HL-60/S4 treated with retinoic acid at 250 ng/mL for 4 days and 3 days (cell line): ENCODE measurements at regions not wholly inside any gene's neighbourhood (a gene's known extent, or its start where the extent isn't known, plus 50 kb on each side); places are given as distances from the start of the nearest gene placed in this dataset.

Source experiments
- in situ Hi-C: fragments of 300-500 bp; cut with MboI; formaldehyde crosslinking; loops from 2 replicates; pipeline ENCODE4 v1.7.0; 2022; ENCODE audit warnings: low sequenced_read_pairs

DNA sequence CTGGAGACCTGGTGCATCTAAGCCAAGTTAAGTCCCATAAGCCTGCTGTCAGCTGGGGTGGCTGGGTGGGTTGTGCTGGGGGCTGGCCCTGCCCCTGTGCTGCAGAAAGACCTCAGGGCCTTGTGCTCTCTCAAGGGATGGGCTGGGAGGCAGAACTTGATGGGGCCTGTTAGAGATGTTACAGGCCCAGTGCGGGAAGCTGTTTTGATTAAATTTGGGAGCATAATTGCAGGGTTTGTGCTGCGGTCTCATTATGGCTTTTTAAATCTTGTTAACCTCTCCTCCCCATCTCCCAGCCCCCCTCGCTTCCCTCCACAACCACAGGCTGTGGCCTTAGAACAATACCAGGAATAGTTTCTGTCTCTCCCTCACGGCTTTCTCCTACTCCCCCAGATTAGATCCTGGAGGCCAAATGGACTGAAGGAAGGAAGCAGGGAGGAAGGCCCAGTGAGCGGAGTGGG is 87.6 kb upstream of the TLE3 start:
- in situ Hi-C loops = no loop called here

DNA sequence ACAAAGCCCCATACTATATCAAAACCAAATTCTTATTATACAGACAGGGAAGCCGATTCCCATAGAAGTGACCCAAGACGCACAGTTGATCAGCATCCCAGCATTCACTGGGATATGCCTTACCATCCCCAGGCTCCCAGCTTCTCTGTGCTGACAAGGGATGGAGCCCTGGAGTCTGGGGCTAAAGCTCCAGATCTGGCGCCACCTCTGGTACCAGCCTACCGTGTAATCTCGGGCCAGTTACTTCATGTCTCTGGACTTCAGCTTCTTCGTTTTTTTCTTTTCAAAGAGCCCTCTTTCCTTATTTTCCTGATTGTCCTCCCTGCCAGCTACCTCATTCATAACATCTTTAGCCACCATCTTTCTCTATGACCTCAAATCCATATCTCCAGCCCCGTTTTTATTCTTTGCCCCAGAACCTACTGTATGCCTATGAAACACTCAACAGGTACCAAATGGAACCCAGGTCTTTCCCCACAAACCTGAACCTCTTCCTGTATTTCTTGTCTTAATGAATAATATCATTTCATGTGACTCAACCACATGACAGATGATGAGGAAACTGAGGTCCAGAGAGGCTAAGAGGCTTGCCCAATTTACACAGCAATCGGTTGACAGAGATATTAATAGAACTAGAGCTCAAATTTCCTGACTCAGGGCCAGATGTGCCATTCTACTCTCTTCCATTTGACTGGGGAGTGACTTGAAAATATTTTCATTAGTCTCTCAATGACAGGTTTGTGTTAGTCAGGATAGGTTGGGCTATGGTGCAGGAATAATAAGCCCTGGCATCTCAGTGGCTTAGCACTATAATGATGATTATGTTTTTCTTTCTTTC is 85.4 kb upstream of the TLE3 start:
- in situ Hi-C loops = no loop called here

DNA sequence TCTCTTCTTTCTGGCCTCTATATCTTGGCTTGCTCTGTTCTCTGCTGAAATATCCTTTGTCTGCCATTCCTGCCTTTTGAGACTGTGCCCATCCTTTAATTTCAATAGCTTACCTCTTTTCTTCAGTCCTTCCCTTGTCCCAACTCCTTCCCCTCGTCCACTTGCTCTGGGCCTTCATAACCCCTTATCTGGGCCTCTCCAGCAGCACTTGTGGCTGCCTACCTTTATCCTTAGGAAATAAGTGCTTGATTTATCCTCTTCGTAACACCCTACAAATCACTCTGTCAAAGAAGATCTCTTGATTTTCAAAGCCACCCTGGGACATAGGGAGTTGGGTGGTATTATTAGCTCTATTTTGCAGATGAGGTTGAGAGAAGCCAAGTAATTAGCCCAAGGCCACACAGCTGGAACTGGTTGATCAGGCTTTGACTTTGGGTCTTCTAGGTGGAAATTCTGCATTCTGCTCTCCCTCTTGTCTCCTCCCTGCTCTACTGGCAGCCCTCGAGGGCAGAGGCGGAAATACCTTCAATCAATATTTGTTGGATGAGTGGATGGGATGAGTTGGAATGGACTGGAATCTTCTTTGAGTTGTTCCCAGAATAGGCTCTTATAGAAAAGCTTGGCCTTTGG is 84.0 kb upstream of the TLE3 start:
- in situ Hi-C loops = no loop called here

DNA sequence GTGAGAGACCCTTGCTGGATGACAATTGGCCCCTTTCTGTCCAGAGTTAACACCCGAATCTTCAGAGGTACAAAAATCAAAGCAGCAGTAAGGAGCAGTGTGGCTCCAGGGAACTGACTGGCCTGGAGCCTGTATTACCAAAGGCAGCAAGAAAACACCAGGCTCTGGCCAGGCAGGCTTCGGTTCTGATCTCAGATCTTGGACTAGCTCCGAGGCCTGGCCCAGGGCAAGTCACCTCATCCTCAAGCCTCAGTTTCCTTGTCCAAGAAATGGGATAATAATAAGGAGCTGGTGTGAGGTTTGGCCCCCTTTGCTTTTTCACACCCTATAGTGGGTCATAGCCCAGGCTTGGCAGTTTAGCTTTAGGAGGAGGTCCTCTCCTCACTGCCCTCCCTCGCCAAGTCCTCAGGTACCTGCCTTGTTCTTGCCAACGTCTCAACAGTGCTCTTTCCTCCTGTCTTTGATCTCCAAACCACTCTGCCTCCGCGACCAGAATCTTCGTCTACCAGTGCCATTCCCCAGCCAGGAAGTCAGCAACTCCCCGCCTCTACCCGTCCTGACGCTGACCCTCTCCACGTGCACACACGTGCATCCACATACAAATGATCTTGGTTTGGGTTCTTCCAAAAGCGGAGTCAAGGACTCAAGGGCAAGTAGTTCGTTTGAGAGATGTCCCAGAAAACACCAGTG is 82.6 kb upstream of the TLE3 start:
- in situ Hi-C loops = no loop called here

DNA sequence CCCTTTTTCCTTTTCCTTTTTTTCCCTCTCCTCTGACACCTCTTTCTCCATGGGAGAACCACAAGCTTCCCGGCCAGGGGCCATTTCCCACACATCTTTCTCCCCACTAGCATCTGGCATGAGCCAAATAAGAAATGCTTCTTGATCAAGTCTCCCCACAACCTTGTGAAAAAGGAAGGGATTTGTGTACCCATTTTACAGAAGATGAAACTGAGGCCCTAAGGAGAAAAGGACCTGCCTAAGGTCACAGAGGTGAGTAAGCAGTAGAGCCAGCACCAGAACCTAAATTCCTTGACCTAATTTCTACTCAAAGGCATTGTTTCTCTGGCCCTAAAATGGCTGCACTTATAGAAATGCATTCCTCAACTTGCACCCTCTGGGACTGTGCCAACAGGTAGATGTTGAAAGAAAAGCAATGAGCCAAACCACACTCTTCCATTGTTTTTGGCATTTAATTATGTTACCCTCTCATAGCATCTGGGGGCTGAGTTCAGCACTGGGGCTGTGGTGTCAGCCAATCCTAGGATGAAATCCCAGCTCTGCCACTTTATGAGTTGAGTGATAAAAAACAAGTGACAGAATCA is 81.7 kb upstream of the TLE3 start:
- in situ Hi-C loops = no loop called here

DNA sequence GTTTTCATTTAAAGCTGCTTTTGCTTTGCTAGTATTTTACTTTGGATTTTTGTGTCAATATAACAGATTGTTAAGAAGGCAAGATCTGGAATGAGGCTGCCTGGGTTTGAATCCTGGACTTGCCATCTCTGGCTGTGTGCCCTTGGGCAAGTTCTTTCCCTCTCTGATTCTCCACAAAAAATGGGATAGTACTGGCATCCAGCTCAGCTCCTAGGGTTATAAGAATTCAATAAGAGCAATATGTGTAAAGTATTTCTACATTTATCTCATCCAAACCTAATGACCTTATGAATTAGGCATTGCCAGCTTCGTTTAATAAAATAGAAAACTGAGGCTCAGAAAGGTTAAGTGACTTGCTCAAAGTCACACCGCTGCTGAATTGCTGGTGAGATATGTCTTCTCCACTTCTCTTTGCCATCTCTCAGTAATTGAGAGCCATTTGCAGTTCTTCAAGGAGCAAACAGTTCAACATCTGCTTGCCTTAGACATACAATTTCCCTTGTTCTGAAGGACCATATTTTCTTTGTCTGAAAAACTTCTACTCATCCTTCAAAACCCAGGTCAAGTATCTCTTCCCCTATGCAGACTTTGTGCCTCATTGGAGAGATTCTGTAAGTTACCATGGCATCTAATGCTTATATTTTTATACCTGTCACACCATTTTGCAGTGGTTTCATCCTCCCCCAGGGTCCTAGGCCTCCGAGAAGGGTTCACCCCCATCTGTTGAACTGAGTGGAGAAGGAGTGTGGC is 80.8 kb upstream of the TLE3 start:
- in situ Hi-C loops = no loop called here

DNA sequence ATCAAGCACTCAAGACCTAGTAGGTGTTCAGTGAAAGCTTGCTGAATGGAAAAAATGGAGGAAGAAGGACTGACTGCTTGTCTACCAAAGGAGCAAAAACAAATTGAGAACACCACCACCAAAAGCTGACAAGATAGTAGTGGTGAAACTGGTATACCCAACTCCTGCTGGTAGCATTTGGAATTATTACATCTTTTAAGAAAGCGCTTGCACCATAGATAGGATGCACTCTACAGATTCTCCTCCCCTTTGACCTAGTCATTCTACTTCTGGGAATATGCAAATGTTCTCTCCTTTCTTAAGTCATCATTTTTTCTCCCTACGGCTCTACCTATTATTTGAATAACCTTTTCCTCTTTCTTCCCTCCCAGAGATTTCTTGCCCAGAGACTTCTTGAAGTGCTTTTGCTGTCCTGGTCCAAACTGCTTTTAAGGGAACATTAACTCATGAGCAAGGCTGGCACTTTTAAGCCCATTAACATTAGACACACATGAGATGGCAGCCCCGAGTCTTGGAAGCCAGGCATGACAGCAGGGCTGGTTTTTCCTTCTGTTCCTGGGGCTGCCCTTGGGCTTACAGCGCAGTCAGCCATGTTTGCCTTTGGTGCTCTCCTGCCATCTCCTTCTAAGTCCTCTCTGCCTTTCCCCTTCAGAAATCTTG is 75.0 kb upstream of the TLE3 start:
- in situ Hi-C loops = no loop called here

DNA sequence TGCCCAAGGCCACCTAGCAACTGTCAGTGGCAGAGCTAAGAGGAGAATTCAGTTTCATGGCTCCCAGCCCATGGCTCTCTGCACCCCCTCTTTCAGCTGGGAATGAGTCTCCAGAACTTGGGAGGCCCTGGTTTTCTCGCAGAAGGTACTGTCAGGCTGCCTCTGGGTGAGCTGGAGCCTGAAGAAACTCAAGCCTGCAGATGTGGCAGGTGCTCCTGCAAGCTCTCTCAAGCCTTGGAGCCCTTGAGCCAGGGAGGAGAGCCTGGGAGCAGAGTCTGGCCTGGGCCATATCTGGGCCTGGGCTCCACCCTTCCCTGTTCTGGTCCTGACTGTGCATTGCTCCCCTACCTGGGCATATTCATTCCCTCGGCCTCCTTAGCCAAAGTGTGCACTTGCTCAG is 74.4 kb upstream of the TLE3 start:
- in situ Hi-C loops = no loop called here

DNA sequence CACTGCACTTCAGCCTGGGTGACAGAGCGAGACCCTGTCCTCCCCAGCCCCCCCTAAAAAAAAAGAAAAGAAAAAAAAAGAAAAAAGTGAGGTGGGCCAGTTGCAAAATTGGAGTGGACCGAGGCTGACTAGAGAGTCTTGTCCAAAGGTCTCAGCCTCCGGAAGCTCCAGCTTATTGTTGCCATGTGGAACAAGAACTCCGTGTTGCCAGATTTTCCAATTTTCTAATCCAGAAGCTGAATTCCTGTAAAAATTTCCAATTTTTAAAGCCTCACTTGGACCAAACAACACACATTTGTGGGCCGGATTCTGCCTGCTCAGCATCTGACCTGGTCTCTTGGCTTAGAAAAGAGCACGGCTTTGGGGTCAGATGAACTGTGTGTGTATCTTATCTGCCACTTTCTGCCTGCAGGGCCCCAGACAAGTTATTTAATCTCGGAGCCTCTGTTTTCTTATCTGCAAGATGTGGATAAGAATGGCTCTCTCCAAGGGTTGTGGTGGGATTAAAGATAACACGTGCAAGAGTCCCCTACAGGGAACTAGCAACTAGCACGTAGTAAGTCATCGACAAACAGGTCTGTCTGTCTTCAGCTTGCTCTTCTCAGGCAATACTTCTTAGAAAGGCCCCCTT is 73.7 kb upstream of the TLE3 start:
- in situ Hi-C loops = no loop called here

DNA sequence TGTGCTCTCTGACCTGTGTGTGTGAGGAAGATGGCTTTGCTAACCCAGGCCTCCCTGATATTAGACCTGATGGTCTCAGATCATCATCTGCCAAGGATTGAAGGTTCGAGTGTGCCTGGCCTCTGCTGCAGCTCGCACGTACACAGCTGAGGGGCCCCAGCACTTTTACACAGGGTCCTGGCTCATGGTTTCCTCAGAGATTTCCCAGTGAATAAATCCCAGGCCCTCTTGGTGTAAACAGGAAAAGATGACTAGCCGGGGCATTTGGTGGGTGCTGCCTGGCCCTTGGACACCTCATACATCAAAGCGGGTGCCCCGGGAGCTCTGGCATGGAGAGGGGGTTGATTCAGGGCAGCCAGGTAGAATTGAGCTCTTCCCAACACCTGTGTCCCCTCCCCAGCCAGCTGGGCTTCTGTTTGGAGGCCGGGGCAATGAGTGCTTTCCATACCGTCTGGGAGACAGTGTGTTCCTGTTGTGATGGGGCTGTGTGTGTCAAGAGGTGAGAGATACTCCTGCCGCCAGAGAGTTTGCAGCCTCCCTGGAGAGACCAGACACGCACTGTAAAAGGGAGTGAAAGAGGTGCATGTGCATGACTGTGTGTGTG is 72.5 kb upstream of the TLE3 start:
- in situ Hi-C loops = no loop called here

DNA sequence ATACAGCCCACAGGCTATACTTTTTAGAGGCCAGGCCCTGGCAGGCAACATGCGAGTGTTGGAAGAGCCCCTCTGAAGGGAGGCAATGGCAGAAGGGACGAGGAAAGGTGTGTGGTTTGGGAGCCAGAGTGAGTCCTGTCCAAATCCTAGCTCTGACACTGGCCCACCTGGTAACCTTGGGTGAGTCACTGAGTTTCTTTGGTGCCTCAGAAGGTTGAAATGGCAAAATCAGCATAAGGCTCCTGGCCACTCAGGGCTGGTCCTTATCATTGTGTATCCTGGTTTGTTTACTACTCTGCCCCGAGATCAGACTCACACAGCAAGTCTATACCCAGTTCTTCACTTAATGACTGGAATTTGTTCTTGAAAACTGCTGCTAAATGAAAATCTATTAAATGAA is 71.4 kb upstream of the TLE3 start:
- in situ Hi-C loops = no loop called here

DNA sequence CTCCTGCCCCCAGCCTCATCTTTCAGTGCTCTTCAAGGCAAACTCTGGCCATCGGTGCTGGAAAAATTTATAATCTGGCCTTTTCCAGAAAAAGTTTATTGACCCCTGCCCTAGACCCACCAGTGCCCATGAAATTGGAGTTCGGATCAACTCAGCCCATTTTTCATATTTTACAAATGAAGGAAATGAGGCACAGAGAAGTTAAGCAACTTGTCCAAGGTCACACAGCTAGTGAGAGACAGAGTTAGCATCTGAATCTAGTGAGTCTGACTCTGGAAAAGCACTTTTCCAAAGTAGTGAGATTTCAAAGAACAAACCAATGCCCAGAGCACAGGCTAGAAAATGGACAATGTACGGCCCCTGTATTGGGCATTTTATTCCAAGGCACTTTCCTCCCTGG is 69.4 kb upstream of the TLE3 start:
- in situ Hi-C loops = no loop called here

DNA sequence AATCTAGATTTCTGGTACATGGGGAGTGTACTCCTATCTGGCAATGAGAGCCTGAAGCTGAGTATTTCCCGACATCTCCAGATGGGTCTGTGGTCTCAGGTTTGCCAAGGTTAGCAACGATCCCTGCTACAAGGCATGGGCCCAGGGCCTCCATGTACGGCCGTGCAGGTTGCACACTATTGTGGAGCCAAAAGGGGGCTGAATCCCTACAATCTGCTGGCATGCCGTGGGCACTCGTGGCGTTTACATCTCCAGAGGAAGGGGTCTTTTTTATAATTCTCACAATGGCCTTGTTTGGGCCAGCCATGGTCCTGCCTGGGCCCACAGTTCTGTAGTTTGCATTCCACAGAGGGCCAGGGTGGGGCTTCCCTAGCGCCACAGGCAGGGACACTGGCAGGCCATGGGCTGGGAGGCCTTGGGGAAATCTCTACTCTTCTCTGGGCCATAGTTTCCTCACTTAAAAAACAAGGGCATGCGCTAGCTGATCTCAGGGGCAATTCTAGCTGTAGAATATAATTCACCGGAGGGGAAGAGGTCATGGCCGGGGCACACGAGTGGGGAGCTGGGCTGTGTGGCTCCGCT is 68.9 kb upstream of the TLE3 start:
- in situ Hi-C loops = no loop called here

DNA sequence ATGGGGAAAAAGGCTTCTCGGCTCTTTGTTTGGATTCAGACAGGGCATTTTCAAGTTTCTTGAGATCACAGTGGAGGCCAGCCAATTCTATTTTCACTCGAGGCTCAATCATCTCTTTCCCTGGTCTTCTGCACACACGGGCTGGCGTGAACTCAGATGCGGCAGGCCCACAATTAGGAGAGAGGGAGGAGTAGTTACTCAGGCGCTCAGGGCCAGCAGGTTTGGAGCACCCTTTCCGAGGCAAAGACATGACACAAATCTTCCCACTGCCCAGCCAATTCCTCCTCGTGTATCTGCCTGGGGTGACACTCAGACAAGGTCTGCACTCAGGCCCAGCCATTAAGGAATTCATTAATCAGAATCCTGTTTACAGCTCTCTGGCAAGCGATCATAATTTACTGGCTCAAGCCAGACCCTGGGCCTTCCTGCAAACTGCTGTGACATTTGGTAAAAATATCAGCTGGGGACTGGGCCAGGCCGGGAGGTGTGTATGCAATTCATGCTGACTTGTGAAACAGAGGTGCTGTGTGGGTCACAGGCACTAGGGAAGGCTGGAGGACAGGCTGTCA is 68.1 kb upstream of the TLE3 start:
- in situ Hi-C loops = no loop called here

DNA sequence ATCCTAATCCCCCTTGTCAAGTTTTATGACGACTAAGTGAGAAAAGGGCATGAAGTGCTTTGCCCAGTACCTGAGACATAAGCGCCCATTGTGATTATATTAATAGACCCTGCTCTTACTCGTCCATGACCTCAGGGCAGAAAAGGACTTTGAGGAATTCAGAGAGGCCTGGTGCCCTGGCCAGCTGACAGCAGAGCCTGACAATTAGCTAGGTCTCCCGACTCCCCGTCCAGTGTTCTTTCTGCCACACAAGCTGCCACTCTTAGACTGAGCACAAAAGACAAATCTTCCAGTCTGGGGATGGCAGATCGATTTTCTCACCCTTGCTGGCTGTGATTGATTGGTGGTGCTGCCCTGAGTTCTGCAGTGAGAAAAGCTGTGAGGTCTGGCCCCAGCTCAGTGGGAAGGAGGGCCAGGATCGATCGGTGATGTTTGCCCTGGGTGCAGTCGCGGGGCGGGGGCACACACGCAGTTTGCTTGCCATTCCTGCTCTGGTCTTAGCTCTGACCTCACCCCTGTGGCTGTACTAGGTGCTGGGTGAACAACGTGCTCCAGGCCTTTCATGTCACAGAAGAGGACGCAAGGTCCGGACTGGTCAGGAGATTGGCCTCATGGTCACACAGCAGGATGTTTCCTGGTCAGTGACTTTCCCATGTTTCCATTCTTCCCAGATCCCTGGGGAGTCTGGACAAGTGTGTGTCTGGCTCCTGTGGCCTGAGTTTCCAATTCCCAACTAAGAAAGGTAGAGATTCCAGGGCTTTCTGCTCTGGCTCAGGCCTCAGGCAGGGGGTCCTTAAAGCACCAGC is 67.4 kb upstream of the TLE3 start:
- in situ Hi-C loops = no loop called here

DNA sequence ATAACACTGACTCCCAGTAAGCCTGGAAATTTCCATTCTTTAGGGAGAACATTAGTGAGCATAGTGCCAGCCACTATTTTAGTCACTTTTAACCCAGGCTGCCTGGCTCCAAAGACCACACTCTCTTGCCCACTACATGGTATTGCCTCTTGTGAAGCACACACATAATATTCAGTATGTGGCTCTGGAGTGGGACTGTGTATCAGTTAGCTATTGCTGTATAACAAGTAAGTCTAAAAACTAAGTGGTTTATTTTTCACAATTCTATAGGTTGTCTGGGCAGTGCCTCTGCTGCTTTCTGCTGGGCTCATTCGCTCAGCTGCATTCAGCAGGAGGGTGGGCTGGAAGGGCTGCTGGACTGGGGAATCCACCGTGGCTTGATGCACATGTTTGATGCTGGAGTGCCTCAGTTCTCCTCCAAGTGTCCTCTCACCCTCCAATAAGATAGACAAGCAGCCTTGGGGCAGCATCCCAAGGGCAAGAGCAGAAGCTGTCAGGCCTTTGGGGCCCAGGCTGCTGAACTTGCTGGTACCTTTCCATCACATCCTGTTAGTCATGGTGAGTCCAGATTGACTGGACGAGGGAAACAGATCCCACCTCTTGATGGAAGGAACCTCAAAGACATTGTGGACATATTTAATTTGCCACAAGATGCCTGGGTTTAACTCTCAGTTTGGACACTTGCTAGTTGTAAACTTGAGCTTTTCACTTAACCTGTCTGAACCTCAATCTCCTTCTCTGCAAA is 66.6 kb upstream of the TLE3 start:
- in situ Hi-C loops = no loop called here

DNA sequence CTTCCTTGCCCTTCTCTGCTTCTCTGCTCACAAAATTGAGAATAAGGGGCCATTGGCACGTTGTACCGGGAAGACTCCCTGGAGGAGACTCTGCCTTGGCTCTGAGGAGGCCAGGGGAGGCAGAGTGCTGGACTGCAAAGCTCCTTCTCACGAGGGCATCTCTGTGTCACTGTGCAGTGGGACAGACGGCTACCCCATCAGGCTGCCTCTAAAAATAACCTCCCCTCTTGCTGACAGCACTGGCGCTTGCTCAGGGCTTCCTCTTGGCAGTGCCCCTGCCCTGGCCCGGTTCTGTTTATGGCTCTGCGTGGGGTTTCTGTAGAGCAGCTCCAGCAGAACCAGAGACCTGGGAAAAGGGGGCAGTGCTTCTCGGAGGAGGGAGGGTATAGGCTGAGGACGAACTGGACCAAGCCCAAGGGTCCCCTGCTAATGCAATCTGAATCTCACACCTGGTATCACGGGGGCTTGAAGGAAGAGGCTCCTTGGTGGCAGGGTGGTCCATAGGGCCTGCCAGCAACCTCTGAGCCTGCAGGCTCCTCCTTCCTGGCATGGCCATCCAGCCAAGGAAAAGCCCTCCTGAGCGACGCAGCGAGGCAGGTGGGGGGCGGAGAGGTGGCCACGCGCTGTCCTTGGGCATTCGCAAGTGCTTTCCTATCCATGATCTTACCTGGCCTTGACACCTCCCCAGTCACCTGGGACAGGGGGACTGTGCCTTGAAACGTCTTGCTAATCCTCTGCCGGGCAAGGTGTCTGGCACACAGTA is 63.3 kb upstream of the TLE3 start:
- in situ Hi-C loops = no loop called here
